ENCODE measurements at regions not wholly inside any gene's neighbourhood (a gene's known extent, or its start where the extent isn't known, plus 50 kb on each side); places are given as distances from the start of the nearest gene placed in this dataset.

DNA sequence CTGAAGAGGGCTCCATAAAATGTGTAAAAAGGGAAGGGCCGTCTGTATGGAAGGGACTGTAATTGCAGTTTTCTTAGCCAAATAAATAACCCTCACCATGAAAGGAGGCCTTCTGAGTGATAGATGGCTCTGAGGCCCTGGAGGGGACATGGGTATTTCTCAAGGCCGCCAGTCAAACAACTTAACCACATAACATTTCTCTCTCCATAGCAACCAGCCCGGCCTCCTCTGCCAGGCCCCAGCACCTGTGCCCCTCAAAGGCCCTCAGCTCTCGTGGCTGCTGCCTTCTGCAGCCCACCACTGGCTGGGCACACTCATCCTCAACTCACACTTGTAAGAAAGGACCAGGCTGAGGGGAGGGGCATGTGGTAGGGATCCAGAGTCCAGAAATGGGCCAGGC lies 57.0 kb upstream of the GJB5 start:
- no peak for DNase-seq (ENCODE audit: low read depth, low spot score)

DNA sequence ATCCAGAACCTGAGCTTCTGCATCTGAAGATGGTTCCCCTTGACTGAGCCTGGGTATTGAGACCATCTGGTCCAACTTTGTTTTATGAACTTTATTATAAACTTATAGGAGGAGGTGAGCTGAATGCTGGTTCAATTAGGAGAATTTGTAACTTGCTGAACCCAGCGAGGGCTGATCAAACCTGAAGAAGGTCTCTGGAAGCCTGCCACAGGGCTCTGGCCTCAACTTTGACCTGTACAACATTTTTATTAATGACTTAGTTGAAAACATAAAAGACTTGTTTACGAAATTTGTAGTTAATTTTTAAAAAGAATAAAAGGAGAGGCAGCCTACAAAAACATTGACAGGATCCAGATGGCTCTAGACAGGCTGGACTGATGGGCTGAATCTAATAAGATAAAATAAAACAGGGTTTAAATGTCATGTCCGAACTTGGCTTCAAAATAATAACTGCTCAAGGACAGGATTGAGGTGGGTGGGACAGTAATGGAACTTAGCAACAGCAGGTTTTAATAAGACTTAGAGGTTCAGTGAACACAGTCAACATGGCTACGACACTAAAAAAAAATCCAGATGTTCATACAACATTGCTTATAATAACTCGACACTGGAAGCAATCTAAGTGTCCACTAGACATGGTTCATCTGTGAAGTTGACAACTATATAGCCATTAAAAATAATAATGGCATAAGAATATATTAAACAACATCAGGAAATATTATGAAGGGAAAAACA lies 53.4 kb upstream of the GJB5 start:
- no peak for DNase-seq (ENCODE audit: low read depth, low spot score)

Data from astrocyte of the hippocampus (primary cell).